ENCODE measurements at regions not wholly inside any gene's neighbourhood (a gene's known extent, or its start where the extent isn't known, plus 50 kb on each side); places are given as distances from the start of the nearest gene placed in this dataset.

DNA sequence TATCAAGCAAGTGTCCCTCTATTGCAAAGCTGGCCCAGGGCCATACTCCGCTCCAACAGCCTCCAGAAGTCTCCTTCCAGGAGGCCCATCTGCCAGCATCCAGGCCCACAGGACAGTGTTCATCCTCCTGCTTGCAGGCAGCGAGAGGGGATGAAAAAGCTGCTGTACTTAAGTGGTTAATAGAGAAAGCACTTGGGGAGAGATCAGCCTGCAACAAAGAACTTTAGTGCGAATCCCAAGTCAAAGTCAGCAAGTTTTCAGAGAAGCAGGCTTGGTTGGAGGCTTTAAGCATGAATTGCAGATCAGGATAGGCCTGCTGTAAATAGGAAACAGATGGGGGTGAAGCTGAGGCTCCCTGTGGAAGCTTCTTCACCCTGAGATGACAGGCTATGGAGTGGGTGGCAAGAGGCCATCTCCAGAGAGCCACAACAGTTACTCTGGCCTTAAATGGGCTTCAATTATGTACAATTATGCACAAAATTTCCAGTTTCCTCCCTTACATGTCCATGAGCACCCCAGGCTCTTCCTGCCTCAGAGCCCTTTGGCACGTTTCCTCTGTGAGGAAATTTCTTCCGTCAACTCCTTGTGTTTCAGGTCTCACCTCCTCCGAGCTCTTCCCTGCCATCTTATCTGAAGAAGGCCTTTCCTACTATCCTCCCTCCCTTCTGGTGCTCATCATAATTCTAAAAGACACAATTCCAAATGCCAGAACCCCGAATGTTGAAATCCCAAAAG, 98.0 kb upstream of the NR3C1 start:
- H3K36me3 Mint-ChIP-seq (ENCODE audit: insufficient read depth in 1 of 3, low read depth in 3 of 3): no peaks in the 10 kb centered on the region
- H3K14ac ChIP-seq (ENCODE audit: insufficient read depth, low read length): 0 out of 2 replicates have a peak overlapping the region, but pooled peaks have one; percentile 40
- no peak overlapping the region for H2BK5ac ChIP-seq (ENCODE audit: insufficient read length, low read length)
- no CpG with 5 or more reads among the region's 7 CpGs for WGBS (ENCODE audit: extremely low coverage, insufficient read length, low lambda C conversion rate)
- no peak overlapping the region for H3K9ac ChIP-seq (ENCODE audit: extremely low read depth, insufficient read length, low read length)
- H3K4me2 ChIP-seq (ENCODE audit: insufficient read depth, insufficient read length, low read length): no peak overlapping the region
- no peaks in the 10 kb centered on the region; the same call in 1 of the 2 replicates for H3K4me1 ChIP-seq (ENCODE audit: insufficient read depth, low read length)
- no peak overlapping the region for H4K5ac ChIP-seq (ENCODE audit: insufficient read length, low read depth, low read length)
- no peaks in the 10 kb centered on the region for H3K9me3 ChIP-seq (ENCODE audit: control insufficient read depth, low read depth, low read length)
- H3K27ac ChIP-seq (ENCODE audit: insufficient read length, low read depth, low read length): no peak overlapping the region
- H3K23ac ChIP-seq (ENCODE audit: insufficient read length, low read depth, low read length): no peak overlapping the region
- no peak overlapping the region for H2BK15ac ChIP-seq (ENCODE audit: low read depth, low read length)
- H4K8ac ChIP-seq (replicated peaks; ENCODE audit: insufficient read length, low read depth, low read length): no peak overlapping the region
- H3K23me2 ChIP-seq (ENCODE audit: insufficient read length, low read depth, low read length, poor library complexity, severe bottlenecking): no peaks in the 10 kb centered on the region
- no peak overlapping the region for H2BK20ac ChIP-seq (ENCODE audit: low read depth, low read length, poor library complexity, severe bottlenecking)
- no peak overlapping the region for H2BK12ac ChIP-seq (ENCODE audit: insufficient read length, low read depth, low read length)
- H4K91ac ChIP-seq (ENCODE audit: insufficient read length, low read depth, low read length): no peak overlapping the region
- H3K79me2 ChIP-seq (ENCODE audit: insufficient read depth, low read length): no peaks in the 10 kb centered on the region
- TF ChIP-seq, protein P1, sequence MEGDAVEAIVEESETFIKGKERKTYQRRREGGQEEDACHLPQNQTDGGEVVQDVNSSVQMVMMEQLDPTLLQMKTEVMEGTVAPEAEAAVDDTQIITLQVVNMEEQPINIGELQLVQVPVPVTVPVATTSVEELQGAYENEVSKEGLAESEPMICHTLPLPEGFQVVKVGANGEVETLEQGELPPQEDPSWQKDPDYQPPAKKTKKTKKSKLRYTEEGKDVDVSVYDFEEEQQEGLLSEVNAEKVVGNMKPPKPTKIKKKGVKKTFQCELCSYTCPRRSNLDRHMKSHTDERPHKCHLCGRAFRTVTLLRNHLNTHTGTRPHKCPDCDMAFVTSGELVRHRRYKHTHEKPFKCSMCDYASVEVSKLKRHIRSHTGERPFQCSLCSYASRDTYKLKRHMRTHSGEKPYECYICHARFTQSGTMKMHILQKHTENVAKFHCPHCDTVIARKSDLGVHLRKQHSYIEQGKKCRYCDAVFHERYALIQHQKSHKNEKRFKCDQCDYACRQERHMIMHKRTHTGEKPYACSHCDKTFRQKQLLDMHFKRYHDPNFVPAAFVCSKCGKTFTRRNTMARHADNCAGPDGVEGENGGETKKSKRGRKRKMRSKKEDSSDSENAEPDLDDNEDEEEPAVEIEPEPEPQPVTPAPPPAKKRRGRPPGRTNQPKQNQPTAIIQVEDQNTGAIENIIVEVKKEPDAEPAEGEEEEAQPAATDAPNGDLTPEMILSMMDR (conservative IDR thresholded peaks at IDR 0.05): no peak
- no peaks in the 10 kb centered on the region for H3K79me1 ChIP-seq (ENCODE audit: insufficient read depth, low read depth, low read length, poor library complexity, severe bottlenecking)
- H3K9me3 Mint-ChIP-seq: no peaks in the 10 kb centered on the region
- no peak overlapping the region for H3K4ac ChIP-seq (ENCODE audit: low read depth, low read length)
- peak overlapping the region in 2 of 3 experiments; percentile 7 to 62; a peak in 1 of 7 replicates for H3K27ac Mint-ChIP-seq
- H3K4me1 Mint-ChIP-seq: peaks cover 7% of the 10 kb centered on the region in 2 experiments
- H3K27me3 ChIP-seq (ENCODE audit: insufficient read depth, low read length): no peaks in the 10 kb centered on the region
- H2BK120ac ChIP-seq (ENCODE audit: low read depth, low read length, poor library complexity, severe bottlenecking): no peak overlapping the region
- H3T11ph ChIP-seq (ENCODE audit: low read length): no peak overlapping the region
- no peak overlapping the region for H2AK5ac ChIP-seq (ENCODE audit: insufficient read length, low read length)
- no peak overlapping the region for H2AFZ ChIP-seq (ENCODE audit: low read length)
- H4K20me1 ChIP-seq (ENCODE audit: control insufficient read depth, insufficient read depth, insufficient read length): no peaks in the 10 kb centered on the region
- H3K27me3 Mint-ChIP-seq (ENCODE audit: low read depth): no peaks in the 10 kb centered on the region
- no peak overlapping the region for H3K4me3 Mint-ChIP-seq
- no peak overlapping the region for H3K18ac ChIP-seq (ENCODE audit: insufficient read length, low read depth, low read length)
- no peak overlapping the region for H3K56ac ChIP-seq (ENCODE audit: insufficient read length, low read depth, low read length)
- DNase-seq: no peak

Measured in H9 (cell line).